ENCODE measurements at regions not wholly inside any gene's neighbourhood (a gene's known extent, or its start where the extent isn't known, plus 50 kb on each side); places are given as distances from the start of the nearest gene placed in this dataset.
"Not testable (repeated sequence)": the region's sequence is repeated elsewhere in the genome, so short reads cannot be mapped to it uniquely, and the experiment has no call there.

DNA sequence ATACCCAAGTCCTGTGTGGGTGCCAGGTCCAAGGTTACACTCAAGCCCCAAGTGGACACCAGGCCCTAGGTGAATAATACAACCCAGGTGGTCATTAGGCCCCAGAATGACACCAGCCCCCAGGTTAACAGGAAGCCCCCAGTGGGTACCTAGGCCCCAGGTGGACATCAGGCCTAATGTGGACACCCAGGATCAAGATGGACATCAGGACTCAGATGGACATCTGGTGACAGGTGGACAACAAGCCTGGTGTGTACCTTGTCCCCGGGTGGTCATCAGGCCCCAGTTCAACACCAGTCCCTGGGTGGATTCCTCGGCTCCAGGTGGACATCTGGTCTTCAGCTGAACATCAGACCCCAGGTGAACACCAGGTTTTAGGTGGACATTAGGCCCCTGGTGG lies 1485.4 kb upstream of the TPTE start:
- not testable (repeated sequence) for TF ChIP-seq CTCF (IDR thresholded peaks at IDR 0.05); POLR2A (IDR thresholded peaks at IDR 0.05); POLR2AphosphoS5 (IDR thresholded peaks at IDR 0.05; ENCODE audit: insufficient read depth in 1 of 2, low read depth in 1 of 2)

Data from vagina (tissue), 2 donors.